Body of pancreas (tissue), 4 donors: ENCODE measurements at regions not wholly inside any gene's neighbourhood (a gene's known extent, or its start where the extent isn't known, plus 50 kb on each side); places are given as distances from the start of the nearest gene placed in this dataset.

Experiments
- ATAC-seq: fragments of 150-250 bp; one replicate; pipeline ENCODE4 v1.9.1; 2016
- DNase-seq, 4 donors: peaks; one replicate each; pipeline ENCODE4 v3.0.0-alpha.2; 2019
- H3K27ac ChIP-seq, 4 donors: fragments of 200-600 bp; sonication (generic); 1 replicate in 3 of 4; 2 replicates in 1 of 4; pipeline versions ENCODE4 v1.5.1 to v1.6.1; 2016 to 2019; ENCODE audit warnings: mild to moderate bottlenecking in 1 of 4, mixed read lengths in 1 of 4, moderate library complexity in 1 of 4
- H3K27me3 ChIP-seq, 2 donors: fragments of 200-600 bp; sonication (generic); one replicate each; pipeline ENCODE4 v1.6.0; 2016; ENCODE audit warnings: mild to moderate bottlenecking in 1 of 2
- H3K36me3 ChIP-seq, 2 donors: fragments of 200-600 bp; sonication (generic); replicated peaks in 1 of 2; 2 replicates each; pipeline ENCODE4 v1.5.1; 2016; ENCODE audit warnings: low read depth in 2 of 2; ENCODE audit not compliant: insufficient read depth in 1 of 2
- H3K4me1 ChIP-seq: fragments of 200-600 bp; sonication (generic); one replicate; pipeline ENCODE4 v1.6.0; 2016
- H3K4me3 ChIP-seq, 2 donors: fragments of 200-600 bp; sonication (generic); 1 replicate in 1 of 2; 2 replicates in 1 of 2; pipeline ENCODE4 v1.5.1; 2016 to 2019
- H3K9me3 ChIP-seq, 3 donors: fragments of 200-600 bp; sonication (generic); 1 replicate in 2 of 3; 2 replicates in 1 of 3; pipeline ENCODE4 v1.5.1; 2016
- CTCF ChIP-seq, 7 experiments: fragments of 450-650 bp in 4 of 7; fragments of 200-600 bp in 3 of 7; sonication (generic) in 3 of 7; IDR thresholded peaks; one replicate each; pipeline ENCODE4 v1.5.1; 2016 to 2019; ENCODE audit warnings: antibody characterized with exemption in 7 of 7
- POLR2A ChIP-seq, 3 donors: fragments of 450-650 bp; IDR thresholded peaks; one replicate each; pipeline ENCODE4 v1.6.1; 2016; ENCODE audit warnings: antibody characterized with exemption in 3 of 3, mild to moderate bottlenecking in 2 of 3
- WGBS, 2 donors: methylation state at CpG; one replicate each; pipeline ENCODE4 v1.1.5; 2017; 5-methylcytosine and 5-hydroxymethylcytosine counted together
- intact Hi-C: fragments of 100-400 bp; cut with DNase I; formaldehyde crosslinking; loops from one replicate; pipeline ENCODE4 v1.15.1; 2023

GRCh38 chr11:35056391-35057093 is 82.4 kb upstream of the CD44 start:
- Histone ChIP-seq H3K9me3 (no peaks in the 10 kb centered on the region), H3K36me3 (no peaks in the 10 kb centered on the region), H3K4me3 (no peak overlapping the region), H3K27ac (no peak overlapping the region), H3K27me3 (no peaks in the 10 kb centered on the region), H3K4me1 (no peaks in the 10 kb centered on the region)
- no peak for TF ChIP-seq POLR2A (IDR thresholded peaks at IDR 0.05)
- TF ChIP-seq CTCF (IDR thresholded peaks at IDR 0.05): no peak
- WGBS, 2 donors: 95 to 100% methylated on average over 1 of the region's 1 CpG
- intact Hi-C loops: no loop called here
- DNase-seq: no peak
- ATAC-seq: no peak

GRCh38 chr11:35057926-35058668 is 80.9 kb upstream of the CD44 start:
- no peak for TF ChIP-seq CTCF (IDR thresholded peaks at IDR 0.05)
- TF ChIP-seq POLR2A (IDR thresholded peaks at IDR 0.05): no peak
- H3K4me3 ChIP-seq: no peak overlapping the region
- no peaks in the 10 kb centered on the region for H3K36me3 ChIP-seq
- no peak for DNase-seq
- no peaks in the 10 kb centered on the region for H3K9me3 ChIP-seq
- H3K4me1 ChIP-seq: no peaks in the 10 kb centered on the region
- intact Hi-C loops: no loop called here
- 94 to 96% methylated on average over 2 of the region's 2 CpGs for WGBS, 2 donors
- H3K27me3 ChIP-seq: no peaks in the 10 kb centered on the region
- no peak for ATAC-seq
- no peak overlapping the region for H3K27ac ChIP-seq

DNA sequence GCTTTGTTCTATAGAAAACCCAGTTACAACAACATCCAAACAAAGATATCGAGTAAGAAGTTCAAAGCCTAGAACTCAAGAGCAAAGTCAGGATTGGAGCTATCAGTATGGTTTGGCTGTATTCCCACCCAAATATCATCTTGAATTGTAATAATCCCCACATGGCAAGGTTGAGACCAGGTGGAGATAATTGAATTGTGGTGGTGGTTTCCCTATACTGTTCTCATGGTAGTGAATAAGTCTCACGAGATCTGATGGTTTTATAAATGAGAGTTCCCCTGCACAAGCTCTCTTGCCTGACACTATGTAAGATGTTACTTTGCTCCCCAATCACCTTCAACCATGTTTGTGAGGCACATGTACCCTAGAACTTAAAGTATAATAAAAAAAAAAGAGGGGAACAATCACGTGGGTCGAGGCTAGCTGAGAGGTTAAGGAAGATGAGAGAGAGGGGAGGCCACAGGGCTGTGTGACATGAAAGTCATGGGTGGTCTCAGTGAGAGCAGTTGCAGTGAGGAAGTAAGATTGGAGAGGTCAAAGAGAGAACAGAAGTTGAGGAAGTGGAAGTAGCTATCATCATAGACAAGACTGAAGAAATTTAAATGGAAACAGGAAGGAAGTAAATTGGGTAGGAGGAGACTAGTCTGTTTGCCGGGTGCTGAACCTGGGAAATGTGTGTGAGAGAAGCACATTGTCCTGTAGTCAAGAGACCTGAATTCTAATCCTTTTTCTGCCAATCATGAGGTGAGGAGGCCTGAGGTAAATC is 80.1 kb upstream of the CD44 start:
- Histone ChIP-seq H3K27me3 (no peaks in the 10 kb centered on the region), H3K4me1 (no peaks in the 10 kb centered on the region), H3K36me3 (no peaks in the 10 kb centered on the region), H3K4me3 (no peak overlapping the region), H3K27ac (no peak overlapping the region), H3K9me3 (no peaks in the 10 kb centered on the region)
- ATAC-seq (no peak), DNase-seq (no peak)
- WGBS, 2 donors: 80 to 85% methylated on average over 5 of the region's 5 CpGs
- intact Hi-C loops: no loop called here
- TF ChIP-seq POLR2A (IDR thresholded peaks at IDR 0.05) (no peak), CTCF (IDR thresholded peaks at IDR 0.05) (no peak)

GRCh38 chr11:35061516-35062440 is 77.2 kb upstream of the CD44 start:
- H3K27ac ChIP-seq: no peak overlapping the region

More at GRCh38 chr11:35061516-35062440, 77.2 kb upstream of the CD44 start:
- no peak for DNase-seq
- intact Hi-C loops: no loop called here
- TF ChIP-seq POLR2A (IDR thresholded peaks at IDR 0.05) (no peak), CTCF (IDR thresholded peaks at IDR 0.05) (no peak)
- Histone ChIP-seq H3K4me3 (no peak overlapping the region), H3K36me3 (no peaks in the 10 kb centered on the region), H3K9me3 (no peaks in the 10 kb centered on the region), H3K4me1 (no peaks in the 10 kb centered on the region), H3K27me3 (no peaks in the 10 kb centered on the region)
- WGBS, 2 donors: 81 to 85% methylated on average over 5 of the region's 5 CpGs
- ATAC-seq: no peak
